Thyroid gland (tissue), 4 donors: ENCODE measurements at regions not wholly inside any gene's neighbourhood (a gene's known extent, or its start where the extent isn't known, plus 50 kb on each side); places are given as distances from the start of the nearest gene placed in this dataset.

ENCODE experiments used
- CTCF ChIP-seq, 6 experiments: fragments of 200-600 bp in 3 of 6; fragments of 450-650 bp in 3 of 6; sonication (generic) in 3 of 6; IDR thresholded peaks; one replicate each; pipeline ENCODE4 v1.5.1; 2016 to 2019; ENCODE audit warnings: antibody characterized with exemption in 6 of 6, mild to moderate bottlenecking in 2 of 6, inconsistent platforms in 1 of 6, moderate library complexity in 1 of 6
- POLR2A ChIP-seq, 2 donors: fragments of 450-650 bp; IDR thresholded peaks; one replicate each; pipeline ENCODE4 v1.6.1; 2017; ENCODE audit warnings: antibody characterized with exemption in 2 of 2, mild to moderate bottlenecking in 2 of 2, moderate library complexity in 1 of 2

- no peak for TF ChIP-seq POLR2A (IDR thresholded peaks at IDR 0.05)
- TF ChIP-seq CTCF (IDR thresholded peaks at IDR 0.05) = no peak
Observed at GRCh38 chr7:119943942-119944600, 328.9 kb upstream of the KCND2 start.
